Upper lobe of left lung (tissue), 4 donors: ENCODE measurements at regions not wholly inside any gene's neighbourhood (a gene's known extent, or its start where the extent isn't known, plus 50 kb on each side); places are given as distances from the start of the nearest gene placed in this dataset.

Experiments
- EP300 ChIP-seq, 4 donors: sonication (generic); formaldehyde crosslinking; IDR thresholded peaks; one replicate each; pipeline ENCODE4 v1.5.1; 2017; ENCODE audit warnings: antibody characterized with exemption in 4 of 4, control low read depth in 2 of 4
- TF ChIP-seq, protein P1 (sequence below), 6 experiments: fragments of 450-650 bp in 4 of 6; fragments of 200-600 bp in 2 of 6; sonication (generic) in 2 of 6; IDR thresholded peaks; one replicate each; pipeline ENCODE4 v1.5.1; 2016 to 2019; ENCODE audit warnings: antibody characterized with exemption in 6 of 6

- TF ChIP-seq, protein P1, sequence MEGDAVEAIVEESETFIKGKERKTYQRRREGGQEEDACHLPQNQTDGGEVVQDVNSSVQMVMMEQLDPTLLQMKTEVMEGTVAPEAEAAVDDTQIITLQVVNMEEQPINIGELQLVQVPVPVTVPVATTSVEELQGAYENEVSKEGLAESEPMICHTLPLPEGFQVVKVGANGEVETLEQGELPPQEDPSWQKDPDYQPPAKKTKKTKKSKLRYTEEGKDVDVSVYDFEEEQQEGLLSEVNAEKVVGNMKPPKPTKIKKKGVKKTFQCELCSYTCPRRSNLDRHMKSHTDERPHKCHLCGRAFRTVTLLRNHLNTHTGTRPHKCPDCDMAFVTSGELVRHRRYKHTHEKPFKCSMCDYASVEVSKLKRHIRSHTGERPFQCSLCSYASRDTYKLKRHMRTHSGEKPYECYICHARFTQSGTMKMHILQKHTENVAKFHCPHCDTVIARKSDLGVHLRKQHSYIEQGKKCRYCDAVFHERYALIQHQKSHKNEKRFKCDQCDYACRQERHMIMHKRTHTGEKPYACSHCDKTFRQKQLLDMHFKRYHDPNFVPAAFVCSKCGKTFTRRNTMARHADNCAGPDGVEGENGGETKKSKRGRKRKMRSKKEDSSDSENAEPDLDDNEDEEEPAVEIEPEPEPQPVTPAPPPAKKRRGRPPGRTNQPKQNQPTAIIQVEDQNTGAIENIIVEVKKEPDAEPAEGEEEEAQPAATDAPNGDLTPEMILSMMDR (IDR thresholded peaks at IDR 0.05): no peak
- no peak for TF ChIP-seq EP300 (IDR thresholded peaks at IDR 0.05)
Measured at GRCh38 chr2:173523497-173523896, 168.8 kb downstream of the CDCA7 start.
